Tibial artery (tissue), 4 donors: ENCODE measurements at regions not wholly inside any gene's neighbourhood (a gene's known extent, or its start where the extent isn't known, plus 50 kb on each side); places are given as distances from the start of the nearest gene placed in this dataset.

Experiments used
- DNase-seq, 2 donors: peaks; one replicate each; pipeline ENCODE4 v3.0.0-alpha.2; 2019
- H3K27ac ChIP-seq, 2 donors: fragments of 200-600 bp; sonication (generic) in 1 of 2; 1 replicate in 1 of 2; 2 replicates in 1 of 2; pipeline ENCODE4 v1.5.1; 2018 to 2019; ENCODE audit warnings: mild to moderate bottlenecking in 1 of 2
- H3K27me3 ChIP-seq, 2 donors: fragments of 200-600 bp; sonication (generic) in 1 of 2; one replicate each; pipeline versions ENCODE4 v1.5.1 to v1.6.0; 2016 to 2019
- H3K36me3 ChIP-seq, 3 donors: fragments of 200-600 bp; sonication (generic) in 2 of 3; one replicate each; pipeline ENCODE4 v1.5.1; 2016 to 2019; ENCODE audit warnings: mild to moderate bottlenecking in 2 of 3
- H3K4me1 ChIP-seq, 4 donors: fragments of 200-600 bp; sonication (generic) in 2 of 4; 1 replicate in 3 of 4; 2 replicates in 1 of 4; pipeline ENCODE4 v1.5.1; 2016 to 2019
- H3K4me3 ChIP-seq, 2 donors: fragments of 200-600 bp; sonication (generic) in 1 of 2; 1 replicate in 1 of 2; 2 replicates in 1 of 2; pipeline ENCODE4 v1.5.1; 2018 to 2019; ENCODE audit warnings: mild to moderate bottlenecking in 2 of 2
- H3K9me3 ChIP-seq, 3 donors: fragments of 200-600 bp; sonication (generic) in 1 of 3; one replicate each; pipeline ENCODE4 v1.5.1; 2016 to 2019
- intact Hi-C: fragments of 100-400 bp; cut with DNase I; formaldehyde crosslinking; loops from one replicate; pipeline ENCODE4 v1.15.0; 2023; ENCODE audit warnings: low total_unique reads
- TF ChIP-seq, protein P1 (sequence below), 2 experiments: fragments of 200-600 bp in 1 of 2; fragments of 450-650 bp in 1 of 2; IDR thresholded peaks; one replicate each; pipeline ENCODE4 v1.5.1; 2017 to 2019; ENCODE audit warnings: antibody characterized with exemption in 2 of 2, mild to moderate bottlenecking in 1 of 2, moderate library complexity in 1 of 2

DNA sequence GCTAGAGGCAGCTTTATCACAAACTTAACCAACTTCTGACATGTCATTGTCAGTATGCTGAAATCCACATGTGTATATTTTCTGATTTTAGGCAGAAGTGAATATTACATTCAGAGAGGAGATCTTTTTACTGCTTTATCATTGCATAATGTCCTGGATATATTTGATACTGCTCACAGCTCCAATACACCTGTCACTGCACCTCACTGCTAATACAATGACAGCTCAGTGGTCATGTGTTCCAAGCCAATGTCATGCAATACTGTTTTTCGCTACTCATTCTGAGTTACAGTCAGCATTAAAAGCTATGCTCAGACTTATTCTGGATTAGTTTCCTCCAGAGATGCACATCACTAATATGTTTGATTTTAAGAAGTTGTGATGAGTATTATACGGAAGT, 1604.6 kb downstream of the HACE1 start:
- DNase-seq, result no peak
- TF ChIP-seq, protein P1, sequence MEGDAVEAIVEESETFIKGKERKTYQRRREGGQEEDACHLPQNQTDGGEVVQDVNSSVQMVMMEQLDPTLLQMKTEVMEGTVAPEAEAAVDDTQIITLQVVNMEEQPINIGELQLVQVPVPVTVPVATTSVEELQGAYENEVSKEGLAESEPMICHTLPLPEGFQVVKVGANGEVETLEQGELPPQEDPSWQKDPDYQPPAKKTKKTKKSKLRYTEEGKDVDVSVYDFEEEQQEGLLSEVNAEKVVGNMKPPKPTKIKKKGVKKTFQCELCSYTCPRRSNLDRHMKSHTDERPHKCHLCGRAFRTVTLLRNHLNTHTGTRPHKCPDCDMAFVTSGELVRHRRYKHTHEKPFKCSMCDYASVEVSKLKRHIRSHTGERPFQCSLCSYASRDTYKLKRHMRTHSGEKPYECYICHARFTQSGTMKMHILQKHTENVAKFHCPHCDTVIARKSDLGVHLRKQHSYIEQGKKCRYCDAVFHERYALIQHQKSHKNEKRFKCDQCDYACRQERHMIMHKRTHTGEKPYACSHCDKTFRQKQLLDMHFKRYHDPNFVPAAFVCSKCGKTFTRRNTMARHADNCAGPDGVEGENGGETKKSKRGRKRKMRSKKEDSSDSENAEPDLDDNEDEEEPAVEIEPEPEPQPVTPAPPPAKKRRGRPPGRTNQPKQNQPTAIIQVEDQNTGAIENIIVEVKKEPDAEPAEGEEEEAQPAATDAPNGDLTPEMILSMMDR (IDR thresholded peaks at IDR 0.05), result no peak
- no peaks in the 10 kb centered on the region for H3K9me3 ChIP-seq
- H3K4me3 ChIP-seq, result no peak overlapping the region
- H3K27ac ChIP-seq, result no peak overlapping the region
- intact Hi-C loops, result no loop called here
- H3K4me1 ChIP-seq, result no peaks in the 10 kb centered on the region
- no peaks in the 10 kb centered on the region for H3K27me3 ChIP-seq
- no peaks in the 10 kb centered on the region for H3K36me3 ChIP-seq

DNA sequence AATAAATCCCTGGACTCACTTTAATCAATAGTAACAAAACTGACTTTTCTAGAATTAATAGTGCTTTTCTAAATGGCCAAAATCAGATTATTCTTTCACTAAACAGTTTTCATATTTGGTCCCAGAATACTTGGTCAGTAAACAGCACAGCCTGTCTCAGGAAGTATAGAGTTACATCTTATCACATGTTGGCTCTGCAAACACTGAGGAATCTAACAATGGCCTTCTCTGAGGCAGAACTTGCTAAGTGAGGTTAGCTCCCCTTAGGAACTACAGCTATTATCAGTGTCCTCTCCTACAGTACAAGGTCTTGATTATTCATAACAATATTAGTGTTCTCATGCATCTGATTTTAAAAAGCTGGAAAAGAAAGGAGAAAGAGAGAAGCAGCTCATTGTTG, 1622.8 kb downstream of the HACE1 start:
- intact Hi-C loops, result no loop called here
- Histone ChIP-seq H3K36me3 (no peaks in the 10 kb centered on the region), H3K9me3 (no peaks in the 10 kb centered on the region), H3K27me3 (no peaks in the 10 kb centered on the region), H3K4me3 (no peak overlapping the region), H3K4me1 (no peaks in the 10 kb centered on the region), H3K27ac (no peak overlapping the region)
- DNase-seq, result no peak
- TF ChIP-seq, protein P1 (IDR thresholded peaks at IDR 0.05), result no peak

DNA sequence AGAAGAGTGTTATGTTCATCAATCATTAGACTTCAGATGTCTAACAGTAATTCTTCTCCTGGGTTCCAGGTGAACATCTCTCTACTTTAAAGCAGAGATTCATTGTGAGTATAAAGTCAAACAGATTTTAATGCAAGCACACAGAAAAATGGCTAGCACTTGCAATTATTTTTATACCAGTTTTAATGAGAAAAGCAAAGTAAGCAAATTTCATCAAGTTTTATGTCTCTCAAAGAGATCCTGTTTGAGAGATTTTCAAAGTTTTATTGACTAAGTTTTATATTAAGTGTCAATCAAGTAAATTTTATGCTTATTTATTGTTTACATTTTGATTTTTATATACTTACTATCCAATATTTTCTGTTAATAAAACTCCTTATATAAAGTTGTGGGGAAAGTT, 1628.5 kb downstream of the HACE1 start:
- intact Hi-C loops, result no loop called here
- Histone ChIP-seq H3K27ac (no peak overlapping the region), H3K4me1 (no peaks in the 10 kb centered on the region), H3K27me3 (no peaks in the 10 kb centered on the region), H3K9me3 (peaks cover 0 to 6% (median 6%) of the 10 kb centered on the region in 3 donors), H3K4me3 (no peak overlapping the region), H3K36me3 (no peaks in the 10 kb centered on the region)
- TF ChIP-seq, protein P1 (IDR thresholded peaks at IDR 0.05), result no peak
- no peak for DNase-seq

DNA sequence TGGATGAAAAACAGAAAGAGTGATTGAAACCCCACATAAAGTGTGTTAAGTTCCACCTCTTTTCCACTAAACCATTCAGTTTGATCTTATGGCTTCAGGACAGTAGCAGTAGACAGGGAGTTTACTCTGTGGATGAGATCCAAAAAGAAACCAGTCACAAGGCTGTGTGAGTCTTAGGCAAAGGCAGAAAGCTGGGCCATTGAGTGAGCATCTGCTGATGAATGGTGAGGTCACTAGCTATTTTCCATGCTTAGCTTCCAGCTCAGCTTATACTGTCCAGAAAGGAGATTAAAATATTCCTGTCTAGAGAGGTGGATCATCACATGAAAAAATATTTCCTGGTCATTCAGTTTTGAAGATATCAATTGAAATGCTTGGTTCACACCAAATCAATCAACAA, 1643.9 kb downstream of the HACE1 start:
- H3K36me3 ChIP-seq, result no peaks in the 10 kb centered on the region
- no peaks in the 10 kb centered on the region for H3K27me3 ChIP-seq
- no peak overlapping the region for H3K27ac ChIP-seq
- intact Hi-C loops, result no loop called here
- H3K4me1 ChIP-seq, result no peaks in the 10 kb centered on the region
- TF ChIP-seq, protein P1 (IDR thresholded peaks at IDR 0.05), result no peak
- DNase-seq, result no peak
- H3K9me3 ChIP-seq, result no peaks in the 10 kb centered on the region
- H3K4me3 ChIP-seq, result no peak overlapping the region

DNA sequence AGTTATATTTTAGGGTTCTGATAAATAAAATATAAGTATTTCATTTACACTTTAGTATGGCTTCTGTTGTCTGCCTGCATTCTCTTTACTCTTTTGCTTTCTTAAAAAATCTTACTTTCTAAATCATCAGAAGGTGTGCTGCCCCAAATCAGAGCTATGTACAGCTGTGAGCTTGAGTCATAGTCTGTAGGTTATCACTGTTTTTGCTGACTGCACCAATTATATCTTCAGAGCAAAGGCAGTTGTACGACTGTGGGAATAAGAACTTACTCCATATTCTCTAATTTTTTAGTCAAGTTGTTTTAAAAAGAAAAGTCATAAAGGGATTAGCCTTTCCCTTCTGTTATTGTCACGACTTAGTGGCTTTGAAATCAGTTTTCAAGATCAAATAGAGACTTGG, 1649.0 kb downstream of the HACE1 start:
- TF ChIP-seq, protein P1 (IDR thresholded peaks at IDR 0.05), result no peak

DNA sequence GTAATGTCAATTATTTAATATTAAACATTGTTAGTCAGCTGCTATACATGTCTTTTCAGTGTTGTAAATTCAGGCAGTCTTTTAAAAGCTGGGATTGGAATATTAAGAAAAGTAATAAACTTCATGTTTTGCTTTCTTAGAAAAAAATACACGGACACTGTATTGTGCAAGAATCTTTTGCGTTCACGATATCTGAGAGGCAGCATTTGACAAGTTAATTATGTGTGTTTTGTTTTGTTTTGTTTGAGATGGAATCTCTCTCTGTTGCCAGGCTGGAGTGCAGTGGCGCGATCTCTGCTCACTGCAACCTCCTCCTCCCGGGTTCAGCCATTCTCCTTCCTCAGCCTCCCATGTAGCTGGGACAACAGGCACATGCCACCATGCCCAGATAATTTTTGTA, 1661.3 kb downstream of the HACE1 start:
- Histone ChIP-seq H3K9me3 (no peaks in the 10 kb centered on the region), H3K4me1 (no peaks in the 10 kb centered on the region)
- intact Hi-C loops, result no loop called here

More for the DNA sequence above, 1649.0 kb downstream of the HACE1 start:
- DNase-seq, result no peak
- Histone ChIP-seq H3K9me3 (no peaks in the 10 kb centered on the region), H3K27ac (no peak overlapping the region), H3K27me3 (no peaks in the 10 kb centered on the region), H3K4me1 (no peaks in the 10 kb centered on the region), H3K4me3 (no peak overlapping the region), H3K36me3 (no peaks in the 10 kb centered on the region)
- intact Hi-C loops, result no loop called here

More for the DNA sequence above, 1661.3 kb downstream of the HACE1 start:
- TF ChIP-seq, protein P1 (IDR thresholded peaks at IDR 0.05), result no peak
- no peak overlapping the region for H3K27ac ChIP-seq
- no peaks in the 10 kb centered on the region for H3K36me3 ChIP-seq
- H3K27me3 ChIP-seq, result no peaks in the 10 kb centered on the region
- H3K4me3 ChIP-seq, result no peak overlapping the region
- no peak for DNase-seq
